PC-3 (cell line): ENCODE measurements at regions not wholly inside any gene's neighbourhood (a gene's known extent, or its start where the extent isn't known, plus 50 kb on each side); places are given as distances from the start of the nearest gene placed in this dataset.

Source experiments
- ATAC-seq: fragments of 200-7000 bp; cut with Tn5 transposase; 2 replicates; pipeline ENCODE4 v1.9.1; 2020; ENCODE audit warnings: mild to moderate bottlenecking, moderate library complexity
- BruUV-seq: library from RNA; stranded (reverse); fragments of 400-500 nt; replicated peaks from 2 replicates; lab custom pipeline; 2021; lab: Mats Ljungman, UMichigan
- CTCF ChIA-PET: fragments of 300-600 bp; sonication (Branson Sonifier 250); formaldehyde crosslinking; loops from one replicate; lab custom pipeline; 2022; ENCODE audit warnings: antibody characterized with exemption; lab: Charles Lee
- POLR2A ChIA-PET: fragments of 300-600 bp; sonication (Branson Sonifier 250); formaldehyde crosslinking; loops from one replicate; lab custom pipeline; 2022; ENCODE audit warnings: antibody characterized with exemption; ENCODE audit not compliant: unreplicated experiment; lab: Charles Lee
- DNase-seq: peaks from one replicate; pipeline ENCODE4 v3.0.0-alpha.2; 2015
- H2AFZ ChIP-seq: fragments of 300-600 bp; sonication (generic); 2 replicates; pipeline ENCODE4 v1.6.0; 2016; ENCODE audit warnings: antibody characterized with exemption, low read length
- H3F3A ChIP-seq: fragments of 300-600 bp; sonication (generic); one replicate; pipeline ENCODE4 v1.6.0; 2017; ENCODE audit warnings: antibody characterized with exemption, low read length, control low read depth, mild to moderate bottlenecking; ENCODE audit not compliant: unreplicated experiment
- H3K27ac ChIP-seq: fragments of 300-600 bp; sonication (generic); 2 replicates; pipeline ENCODE4 v1.5.1; 2016; ENCODE audit warnings: mild to moderate bottlenecking, low read length
- H3K27me3 ChIP-seq: fragments of 300-600 bp; sonication (generic); 2 replicates; pipeline ENCODE4 v1.6.1; 2016; ENCODE audit warnings: low read length, mixed read lengths
- H3K36me3 ChIP-seq: fragments of 300-600 bp; sonication (generic); 2 replicates; pipeline ENCODE4 v1.6.1; 2016; ENCODE audit warnings: low read depth, mixed run types, low read length, mixed read lengths
- H3K4me1 ChIP-seq: fragments of 300-600 bp; sonication (generic); 2 replicates; pipeline ENCODE4 v1.5.1; 2016; ENCODE audit warnings: low read length; ENCODE audit not compliant: insufficient read depth
- H3K4me2 ChIP-seq: fragments of 300-600 bp; sonication (generic); 2 replicates; pipeline ENCODE4 v1.6.0; 2016; ENCODE audit warnings: low read length
- H3K4me3 ChIP-seq: fragments of 300-600 bp; sonication (generic); 2 replicates; pipeline ENCODE4 v1.5.1; 2016; ENCODE audit warnings: mild to moderate bottlenecking, low read length, mixed read lengths
- H3K79me2 ChIP-seq: fragments of 300-600 bp; sonication (generic); 2 replicates; pipeline ENCODE4 v1.6.1; 2017; ENCODE audit warnings: low read length, mixed read lengths
- H3K9ac ChIP-seq: fragments of 300-600 bp; sonication (generic); 2 replicates; pipeline ENCODE4 v1.6.0; 2016; ENCODE audit warnings: mild to moderate bottlenecking, low read length
- H3K9me2 ChIP-seq: fragments of 300-600 bp; sonication (generic); replicated peaks from 2 replicates; pipeline ENCODE4 v1.6.1; 2016; ENCODE audit warnings: mixed run types, low read length, mixed read lengths
- H3K9me3 ChIP-seq: fragments of 300-600 bp; sonication (generic); 2 replicates; pipeline ENCODE4 v1.6.1; 2016; ENCODE audit warnings: low read length, mixed read lengths
- H4K20me1 ChIP-seq: fragments of 300-600 bp; sonication (generic); 2 replicates; pipeline ENCODE4 v1.6.1; 2016; ENCODE audit warnings: low read length, mixed read lengths
- EZH2 ChIP-seq: fragments of 300-600 bp; sonication (generic); IDR thresholded peaks from one replicate; pipeline ENCODE4 v1.6.1; 2017; ENCODE audit warnings: antibody characterized with exemption, mild to moderate bottlenecking, low read length; ENCODE audit not compliant: unreplicated experiment
- EZH2phosphoT487 ChIP-seq: fragments of 300-600 bp; sonication (generic); IDR thresholded peaks from 2 replicates; pipeline ENCODE4 v1.6.1; 2018; ENCODE audit warnings: mild to moderate bottlenecking, antibody characterized with exemption, low read length, borderline replicate concordance
- intact Hi-C: fragments of 100-400 bp; cut with micrococcal nuclease; formaldehyde crosslinking; loops from 2 replicates; pipeline ENCODE4 v1.9.0; 2023
- TF ChIP-seq, protein P1 (sequence below): fragments of 300-600 bp; sonication (generic); conservative IDR thresholded peaks from 2 replicates; pipeline ENCODE4 v1.5.1; 2017; ENCODE audit warnings: antibody characterized with exemption, low read depth, mild to moderate bottlenecking, low read length

DNA sequence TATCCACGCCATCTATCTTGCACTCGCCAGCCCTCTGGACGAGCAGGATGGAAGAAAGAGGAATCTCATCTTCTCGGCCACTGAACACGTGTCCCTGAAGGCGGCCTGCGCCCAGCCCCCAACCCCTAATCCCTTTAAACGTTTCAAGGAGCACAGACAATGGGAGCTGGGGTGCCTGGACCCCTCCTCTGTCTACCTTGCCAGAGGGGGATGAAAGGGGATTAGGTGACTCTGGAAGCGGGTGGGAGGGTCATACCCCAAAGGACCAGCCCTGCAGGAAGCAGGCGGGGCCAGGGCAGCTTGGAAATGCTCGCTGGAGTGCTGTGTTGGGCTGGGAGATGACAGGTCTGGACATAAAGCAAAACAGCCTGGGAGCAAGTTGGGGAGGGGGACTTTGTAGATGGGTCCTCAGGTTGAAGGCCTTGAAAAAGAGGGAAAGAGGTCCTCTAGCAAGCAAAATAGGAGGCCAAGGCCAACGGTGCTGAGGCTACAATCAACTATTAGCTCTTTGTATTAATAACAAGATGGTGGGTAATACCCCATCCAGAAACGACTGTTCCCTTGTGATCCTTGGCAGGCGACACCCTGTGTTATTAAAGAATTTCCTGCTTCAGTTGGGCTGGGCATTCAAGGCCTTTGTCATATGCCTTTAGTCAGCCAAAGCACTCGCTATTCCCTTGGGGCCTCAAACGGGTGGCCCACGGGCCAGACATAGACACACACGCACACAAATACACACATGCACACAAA is 126.5 kb upstream of the UNC5B start:
- BruUV-seq: no TSS peak
- Histone ChIP-seq H3K9me3 (no peaks in the 10 kb centered on the region), H3K27me3 (no peaks in the 10 kb centered on the region), H3K4me2 (no peak overlapping the region), H3K79me2 (no peaks in the 10 kb centered on the region), H3K4me1 (no peaks in the 10 kb centered on the region), H2AFZ (no peak overlapping the region), H3K9me2 (no peaks in the 10 kb centered on the region), H4K20me1 (no peaks in the 10 kb centered on the region), H3F3A (no peaks in the 10 kb centered on the region), H3K9ac (no peak overlapping the region), H3K36me3 (no peaks in the 10 kb centered on the region), H3K4me3 (no peak overlapping the region), H3K27ac (no peak overlapping the region)
- ChIA-PET CTCF (no interaction called here), POLR2A (no interaction called here)
- intact Hi-C loops: no loop called here
- ATAC-seq (no peak), DNase-seq (no peak)
- TF ChIP-seq EZH2phosphoT487: no peak
- TF ChIP-seq, protein P1, sequence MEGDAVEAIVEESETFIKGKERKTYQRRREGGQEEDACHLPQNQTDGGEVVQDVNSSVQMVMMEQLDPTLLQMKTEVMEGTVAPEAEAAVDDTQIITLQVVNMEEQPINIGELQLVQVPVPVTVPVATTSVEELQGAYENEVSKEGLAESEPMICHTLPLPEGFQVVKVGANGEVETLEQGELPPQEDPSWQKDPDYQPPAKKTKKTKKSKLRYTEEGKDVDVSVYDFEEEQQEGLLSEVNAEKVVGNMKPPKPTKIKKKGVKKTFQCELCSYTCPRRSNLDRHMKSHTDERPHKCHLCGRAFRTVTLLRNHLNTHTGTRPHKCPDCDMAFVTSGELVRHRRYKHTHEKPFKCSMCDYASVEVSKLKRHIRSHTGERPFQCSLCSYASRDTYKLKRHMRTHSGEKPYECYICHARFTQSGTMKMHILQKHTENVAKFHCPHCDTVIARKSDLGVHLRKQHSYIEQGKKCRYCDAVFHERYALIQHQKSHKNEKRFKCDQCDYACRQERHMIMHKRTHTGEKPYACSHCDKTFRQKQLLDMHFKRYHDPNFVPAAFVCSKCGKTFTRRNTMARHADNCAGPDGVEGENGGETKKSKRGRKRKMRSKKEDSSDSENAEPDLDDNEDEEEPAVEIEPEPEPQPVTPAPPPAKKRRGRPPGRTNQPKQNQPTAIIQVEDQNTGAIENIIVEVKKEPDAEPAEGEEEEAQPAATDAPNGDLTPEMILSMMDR: no peak
- no peak for TF ChIP-seq EZH2

DNA sequence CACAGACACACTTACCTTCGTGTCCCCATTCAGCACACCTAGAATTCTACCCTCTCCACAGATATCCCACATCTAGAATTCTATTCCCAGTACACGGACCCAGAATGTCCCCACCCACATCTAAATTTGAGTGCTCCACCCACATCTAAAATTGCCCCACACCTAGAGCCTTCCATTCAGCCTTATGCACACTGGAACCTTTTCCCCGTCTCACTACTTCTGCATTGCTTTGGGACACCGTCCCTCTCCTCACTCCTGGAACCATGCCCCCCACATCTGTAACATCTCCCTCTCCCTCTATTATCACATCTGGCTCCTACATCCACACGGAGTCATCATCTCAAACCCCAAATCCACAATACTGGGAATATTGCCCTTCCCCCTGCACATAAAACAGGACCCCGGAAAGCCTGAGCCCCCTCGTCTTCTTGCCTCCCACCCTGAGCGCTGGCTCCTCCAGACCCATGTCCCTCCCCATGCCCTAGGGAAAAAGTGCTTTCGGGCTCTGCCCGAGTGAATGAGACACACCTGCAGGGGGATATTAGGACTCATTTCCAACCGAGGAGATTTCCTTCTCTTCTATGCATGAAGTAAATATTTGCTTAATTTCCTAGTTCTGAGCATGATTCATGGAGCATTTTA is 125.8 kb upstream of the UNC5B start:
- no TSS peak for BruUV-seq
- CTCF ChIA-PET: no interaction called here
- H3K4me3 ChIP-seq: no peak overlapping the region

More for the DNA sequence above, 125.8 kb upstream of the UNC5B start:
- Histone ChIP-seq H3K9me3 (no peaks in the 10 kb centered on the region), H2AFZ (no peak overlapping the region), H3K9ac (no peak overlapping the region), H3K79me2 (no peaks in the 10 kb centered on the region), H3K4me1 (no peaks in the 10 kb centered on the region), H4K20me1 (no peaks in the 10 kb centered on the region), H3F3A (no peaks in the 10 kb centered on the region), H3K9me2 (no peaks in the 10 kb centered on the region), H3K27ac (no peak overlapping the region), H3K36me3 (no peaks in the 10 kb centered on the region), H3K27me3 (no peaks in the 10 kb centered on the region), H3K4me2 (no peak overlapping the region)
- POLR2A ChIA-PET: no interaction called here
- ATAC-seq (no peak), DNase-seq (peak; percentile 22)
- TF ChIP-seq, protein P1: no peak
- TF ChIP-seq EZH2 (no peak), EZH2phosphoT487 (no peak)
- intact Hi-C loops: no loop called here
